ENCODE measurements at regions not wholly inside any gene's neighbourhood (a gene's known extent, or its start where the extent isn't known, plus 50 kb on each side); places are given as distances from the start of the nearest gene placed in this dataset.

- TF ChIP-seq CTCF (IDR thresholded peaks at IDR 0.05 in 4 of 5, conservative IDR thresholded peaks at IDR 0.05 in 1 of 5), result no peak
- no peak for TF ChIP-seq POLR2A (IDR thresholded peaks at IDR 0.05)
These were observed 541.3 kb downstream of the OMA1 start for GRCh38 chr1:58005212-58005611.
